Mesenteric fat pad (tissue), 1 donor: ENCODE measurements at regions not wholly inside any gene's neighbourhood (a gene's known extent, or its start where the extent isn't known, plus 50 kb on each side); places are given as distances from the start of the nearest gene placed in this dataset.

Experiments
- DNase-seq: peaks from one replicate; pipeline ENCODE4 v3.0.0-alpha.2; 2020; ENCODE audit warnings: low spot score
- donor health status: DM: yes; HTN: yes; CAD: no.

DNA sequence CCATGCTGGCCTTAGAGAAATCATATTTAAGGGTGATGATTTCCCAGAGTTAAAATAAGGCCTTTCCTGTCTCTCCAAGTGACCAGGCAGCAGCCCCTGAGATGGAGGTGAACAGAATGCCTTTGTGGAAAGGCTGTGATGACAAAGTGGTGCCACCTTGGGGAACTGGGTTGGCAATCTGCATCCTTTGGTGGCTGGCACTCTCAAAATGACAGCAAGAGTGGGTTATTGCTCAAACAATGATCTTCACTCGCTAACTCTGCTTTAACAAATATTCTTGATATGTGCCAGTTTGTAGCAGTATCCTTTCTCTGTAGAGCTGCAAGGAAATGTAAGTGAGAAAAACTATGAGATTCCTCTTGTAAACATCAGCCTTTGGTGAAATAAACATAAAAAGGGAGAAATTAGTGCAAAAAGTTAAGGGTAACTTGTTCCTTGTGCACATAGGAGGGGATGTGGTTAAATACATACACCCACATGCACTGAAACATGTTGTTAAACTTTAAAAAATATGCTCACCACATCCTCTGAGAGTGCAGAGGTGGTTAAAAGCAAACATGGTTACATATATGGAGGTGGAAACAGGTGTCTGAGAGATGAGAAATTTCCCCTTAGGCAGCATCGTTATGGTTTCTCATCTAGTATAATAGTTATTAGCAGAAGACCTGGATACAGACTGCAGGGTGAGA lies 373.4 kb upstream of the CTNND2 start:
- no peak for DNase-seq

DNA sequence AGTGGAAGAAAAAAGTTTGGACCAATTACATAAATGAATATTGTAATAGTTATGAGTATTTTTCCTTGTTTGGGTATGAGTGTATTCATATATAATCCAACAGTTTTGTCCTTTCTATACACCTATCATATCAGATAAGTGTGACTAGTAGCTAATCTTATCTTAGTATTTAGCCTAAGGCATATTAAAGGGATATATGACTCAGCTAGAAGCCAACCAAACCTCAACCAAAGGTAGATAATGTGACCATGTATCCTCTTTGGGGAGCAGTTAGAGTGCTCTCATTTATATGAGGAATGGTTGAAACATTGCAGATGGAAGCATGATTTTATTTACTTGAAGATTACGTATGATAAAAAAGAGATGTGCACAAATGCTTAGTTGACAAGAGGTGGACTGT lies 370.0 kb upstream of the CTNND2 start:
- DNase-seq: no peak

DNA sequence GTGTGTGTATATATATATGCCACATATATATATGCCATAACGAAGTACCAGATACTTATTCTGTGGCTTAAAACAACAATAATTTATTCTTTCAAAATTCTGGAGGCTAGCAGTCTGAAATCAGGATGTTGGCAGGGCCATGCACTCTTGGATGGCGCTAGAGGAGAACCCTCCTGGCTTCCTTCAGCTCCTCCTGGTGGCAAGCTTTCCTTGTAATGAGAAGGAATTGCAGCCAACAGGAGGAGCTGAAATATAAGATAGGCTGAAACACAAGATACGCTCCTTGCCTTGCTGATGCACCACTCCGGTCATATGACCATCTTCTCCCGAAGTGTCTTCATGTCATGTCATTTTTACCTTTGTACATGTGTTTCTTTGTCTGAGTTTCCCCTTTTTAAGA lies 368.1 kb upstream of the CTNND2 start:
- no peak for DNase-seq

DNA sequence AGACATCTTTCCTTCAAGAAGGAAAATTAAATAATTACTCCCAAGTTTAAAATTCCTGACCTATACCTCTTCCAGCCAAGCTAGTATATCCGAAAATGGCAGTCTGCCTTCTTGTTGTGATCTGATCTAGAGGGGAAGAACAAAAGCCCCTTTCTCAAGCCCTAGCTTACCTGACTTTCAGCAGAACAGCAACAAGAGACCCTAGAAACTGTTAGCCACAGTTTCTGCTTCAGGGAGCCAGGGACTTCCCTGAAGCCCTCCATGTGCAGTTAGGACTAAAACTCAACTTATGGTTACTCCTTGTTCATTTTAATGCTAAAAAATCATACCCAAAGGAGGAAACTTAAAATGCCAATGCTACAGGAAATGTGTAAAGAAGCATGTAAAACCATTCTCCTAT lies 366.7 kb upstream of the CTNND2 start:
- no peak for DNase-seq

DNA sequence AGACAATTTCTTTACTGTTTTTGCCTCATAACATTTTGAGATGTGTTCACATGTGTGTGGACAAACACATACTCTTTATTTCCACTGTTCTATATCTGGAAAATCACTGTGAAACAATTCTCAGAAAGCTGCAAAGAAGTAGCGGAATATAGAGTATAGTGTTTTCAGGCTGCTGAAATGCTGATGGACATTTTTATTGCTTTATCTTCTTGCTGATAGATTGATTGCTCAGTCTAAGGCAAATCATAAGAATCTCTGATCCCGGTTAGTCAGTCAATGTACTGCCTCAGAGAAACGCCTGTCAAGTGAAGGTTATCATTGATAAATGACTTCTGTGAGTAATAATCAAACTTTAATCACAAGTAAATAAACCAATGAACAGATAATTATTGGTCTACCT lies 364.9 kb upstream of the CTNND2 start:
- no peak for DNase-seq

DNA sequence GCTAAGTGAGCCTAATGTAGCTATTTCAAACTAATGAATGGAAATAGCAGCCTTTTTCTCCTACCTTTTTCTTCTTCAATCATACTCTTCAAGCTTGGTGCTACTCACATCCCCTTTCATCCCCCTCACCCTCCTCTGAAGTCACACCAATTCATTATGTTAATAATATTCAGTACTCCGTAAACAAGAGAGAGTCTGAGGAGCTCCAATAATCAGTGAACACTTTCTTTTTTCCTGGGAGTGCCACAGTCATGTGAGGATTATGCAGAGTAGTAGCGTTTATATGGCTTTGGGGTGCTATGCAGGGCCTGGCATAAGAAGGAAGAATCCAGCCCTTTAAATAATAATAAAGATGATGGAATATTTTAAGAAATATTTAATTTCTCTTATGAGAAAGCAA lies 354.3 kb upstream of the CTNND2 start:
- DNase-seq: no peak

DNA sequence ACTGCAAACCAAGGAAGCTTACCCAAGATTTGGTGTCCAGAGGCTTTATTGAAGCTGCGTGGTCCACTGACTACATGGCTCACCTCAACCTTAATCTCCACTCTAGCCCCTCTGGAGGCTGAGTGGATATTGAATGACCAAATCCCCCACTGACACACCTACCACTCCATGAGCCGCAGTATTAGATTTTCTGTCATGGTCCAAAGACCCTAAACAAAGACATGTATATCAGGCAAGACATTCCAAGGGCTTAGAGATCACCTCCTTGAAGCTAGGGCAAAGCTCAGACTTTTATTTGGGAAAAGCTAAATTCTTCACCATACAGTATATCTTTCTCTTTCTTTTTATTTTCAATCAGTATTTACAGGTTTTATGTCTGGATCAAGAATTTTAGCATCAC lies 346.2 kb upstream of the CTNND2 start:
- no peak for DNase-seq

DNA sequence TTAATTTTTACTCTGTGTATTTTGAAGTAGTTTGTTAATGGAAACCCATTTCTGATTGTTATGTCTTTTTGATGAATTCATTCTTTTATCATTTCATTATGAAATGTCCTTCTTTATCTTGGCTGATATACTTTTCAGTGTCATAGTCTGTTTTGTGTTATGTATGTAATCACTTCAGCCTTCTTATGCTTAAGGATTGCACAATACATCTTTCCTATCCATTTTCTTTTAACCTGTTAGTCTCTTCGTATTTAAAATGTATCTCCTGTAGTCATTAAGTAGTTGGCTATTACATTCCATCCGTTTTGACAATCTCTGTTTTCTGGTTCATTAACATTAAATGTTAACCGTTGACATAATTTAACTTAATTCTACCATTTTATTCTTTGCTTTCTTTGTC lies 344.6 kb upstream of the CTNND2 start:
- DNase-seq: no peak

DNA sequence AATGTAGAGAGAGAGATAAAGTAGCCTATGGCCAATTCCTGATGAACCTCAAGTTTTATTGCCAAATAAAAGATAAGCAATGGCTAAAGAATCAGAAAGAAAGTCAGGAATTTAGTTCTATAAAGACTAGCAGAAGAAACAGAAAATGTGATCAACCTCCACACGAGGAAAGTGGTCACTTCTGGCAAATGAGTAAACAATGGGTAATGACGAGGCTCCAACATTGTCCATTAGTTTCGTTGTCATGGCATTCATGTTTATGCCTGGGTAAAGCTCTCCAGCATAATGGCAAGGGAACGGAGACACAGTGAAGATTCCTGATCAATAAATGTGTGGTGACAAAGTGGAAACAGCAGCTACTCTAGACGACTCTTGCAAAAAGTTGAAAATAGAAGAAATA lies 341.8 kb upstream of the CTNND2 start:
- DNase-seq: no peak

DNA sequence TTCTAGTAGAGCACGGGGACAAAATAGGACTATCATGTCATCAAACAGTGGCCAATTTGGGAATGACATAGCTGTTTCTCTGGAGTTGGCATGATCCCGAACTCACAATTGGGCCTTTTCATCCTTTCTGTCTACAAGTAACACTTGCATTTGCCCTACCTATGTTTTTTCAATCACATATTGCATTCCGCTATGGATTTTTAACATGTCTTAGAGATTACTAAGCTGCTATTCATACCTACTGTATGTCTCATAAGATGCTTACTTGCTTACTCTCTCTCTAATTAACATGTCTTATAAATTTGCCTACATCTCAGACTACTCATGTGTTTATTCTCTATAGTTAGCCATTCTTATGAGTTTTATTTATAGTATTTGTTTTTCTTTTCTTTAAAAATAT lies 341.2 kb upstream of the CTNND2 start:
- DNase-seq: no peak

DNA sequence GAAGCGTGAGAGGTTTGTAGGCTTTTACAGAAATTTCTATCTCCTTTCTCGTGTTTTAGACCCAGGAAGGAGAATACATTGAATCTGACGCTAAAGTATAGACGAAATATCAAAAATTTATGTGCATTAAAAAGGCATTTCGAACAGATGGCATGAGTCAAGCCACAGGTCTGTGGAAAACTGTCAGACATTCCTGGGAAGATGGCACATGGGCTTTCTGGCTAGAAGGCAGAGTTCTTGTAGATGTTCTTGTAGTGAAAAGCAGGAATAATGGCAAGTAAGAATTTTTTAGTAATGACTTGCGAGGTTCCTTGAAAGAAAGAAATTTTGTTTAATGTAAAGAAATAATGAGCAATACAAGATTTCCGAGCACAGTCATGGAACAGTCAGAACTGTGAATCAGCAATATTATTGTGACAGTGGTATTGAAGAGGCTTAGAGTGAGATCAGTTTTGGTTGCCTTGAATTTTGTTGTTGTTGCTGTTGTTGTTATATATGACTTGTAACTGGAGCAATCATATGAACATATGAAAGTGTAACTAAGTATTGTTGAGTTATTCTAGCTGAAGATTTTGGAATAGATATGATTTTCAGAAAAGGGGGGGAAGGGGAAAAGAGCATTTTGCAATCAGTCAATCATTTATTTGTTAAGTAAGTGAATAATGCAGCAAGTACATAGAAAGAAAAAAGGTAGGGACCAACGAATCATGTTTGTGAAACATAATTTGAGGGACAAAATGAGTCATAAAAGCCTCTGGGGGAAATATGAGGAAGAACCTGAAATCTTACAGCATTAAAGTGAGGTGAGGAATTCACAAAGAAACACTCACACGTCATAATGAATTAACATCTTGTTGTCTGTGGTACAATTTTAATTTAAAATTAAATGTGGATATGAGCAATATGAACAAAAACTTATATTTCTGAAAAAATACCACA lies 339.0 kb upstream of the CTNND2 start:
- no peak for DNase-seq

DNA sequence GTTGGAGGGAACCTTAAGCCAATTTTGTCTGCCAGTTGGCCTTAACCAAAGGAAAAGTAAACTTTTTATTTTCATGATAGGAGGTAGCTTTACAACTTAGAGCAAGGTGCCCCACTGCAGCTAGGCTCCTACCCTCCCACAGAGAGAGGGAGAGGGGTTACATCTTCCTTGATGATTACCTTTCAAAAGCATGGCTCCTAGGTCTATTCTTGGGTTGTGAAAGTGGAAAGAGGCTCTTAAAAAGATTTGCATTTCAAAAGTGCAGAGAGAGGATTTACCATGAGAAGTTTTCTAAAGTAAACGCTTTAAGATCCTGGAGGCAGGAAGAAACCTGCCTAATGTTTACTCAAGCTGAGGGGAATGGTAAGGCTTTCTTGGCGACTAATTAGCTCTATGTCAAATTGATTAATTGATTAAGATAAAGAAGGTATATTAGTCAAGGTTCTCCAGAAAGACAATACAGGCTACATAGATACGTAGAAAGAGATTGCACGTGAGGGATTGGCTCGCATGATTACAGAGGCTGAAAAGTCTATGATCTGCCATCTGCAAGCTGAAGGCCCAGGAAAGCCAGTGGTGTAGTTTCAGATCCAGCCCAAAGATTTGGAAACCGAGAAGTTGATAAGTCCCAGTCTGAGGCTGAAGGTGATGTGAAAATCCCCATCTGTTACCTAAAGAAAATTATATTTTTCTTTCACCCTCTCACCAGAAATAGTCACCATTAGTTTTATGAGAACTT lies 333.8 kb upstream of the CTNND2 start:
- no peak for DNase-seq

DNA sequence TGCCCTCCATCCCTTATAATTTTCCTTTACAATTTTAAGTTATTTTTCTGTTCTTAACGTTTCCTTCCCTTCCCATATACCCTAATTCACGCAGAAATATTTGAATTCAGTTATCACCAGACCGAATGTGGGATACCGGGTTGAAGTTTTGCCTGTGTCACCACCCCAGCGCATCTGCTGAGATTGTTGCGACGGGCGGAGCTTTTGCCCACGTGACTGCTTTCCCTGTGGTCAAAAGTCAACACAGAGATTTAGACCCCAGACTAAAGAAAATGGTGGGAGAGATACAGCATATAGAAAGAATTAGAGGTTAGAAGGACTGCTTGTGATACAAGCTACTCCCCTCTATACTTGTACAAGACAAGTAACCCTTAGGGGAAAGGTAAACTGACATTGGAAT lies 326.4 kb upstream of the CTNND2 start:
- no peak for DNase-seq

DNA sequence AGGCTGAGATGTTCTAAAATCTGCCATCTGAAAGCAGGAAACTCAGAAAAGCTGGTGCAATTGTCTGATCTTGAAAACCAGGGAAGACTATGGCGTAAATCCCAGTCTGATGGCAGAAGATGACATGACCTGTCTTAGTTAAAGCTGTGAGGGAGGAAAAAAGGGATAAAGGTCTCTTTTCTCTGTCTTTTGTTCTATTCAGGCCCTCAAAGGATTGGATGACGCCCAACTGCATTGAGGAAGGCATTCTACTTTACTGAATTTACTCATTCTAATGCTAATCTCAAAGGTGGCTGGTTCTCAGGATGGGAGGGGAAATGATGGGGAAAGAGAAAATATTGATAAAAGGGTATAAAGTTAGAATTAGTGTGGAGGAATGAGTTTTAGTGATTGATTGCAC lies 312.8 kb upstream of the CTNND2 start:
- DNase-seq: no peak

DNA sequence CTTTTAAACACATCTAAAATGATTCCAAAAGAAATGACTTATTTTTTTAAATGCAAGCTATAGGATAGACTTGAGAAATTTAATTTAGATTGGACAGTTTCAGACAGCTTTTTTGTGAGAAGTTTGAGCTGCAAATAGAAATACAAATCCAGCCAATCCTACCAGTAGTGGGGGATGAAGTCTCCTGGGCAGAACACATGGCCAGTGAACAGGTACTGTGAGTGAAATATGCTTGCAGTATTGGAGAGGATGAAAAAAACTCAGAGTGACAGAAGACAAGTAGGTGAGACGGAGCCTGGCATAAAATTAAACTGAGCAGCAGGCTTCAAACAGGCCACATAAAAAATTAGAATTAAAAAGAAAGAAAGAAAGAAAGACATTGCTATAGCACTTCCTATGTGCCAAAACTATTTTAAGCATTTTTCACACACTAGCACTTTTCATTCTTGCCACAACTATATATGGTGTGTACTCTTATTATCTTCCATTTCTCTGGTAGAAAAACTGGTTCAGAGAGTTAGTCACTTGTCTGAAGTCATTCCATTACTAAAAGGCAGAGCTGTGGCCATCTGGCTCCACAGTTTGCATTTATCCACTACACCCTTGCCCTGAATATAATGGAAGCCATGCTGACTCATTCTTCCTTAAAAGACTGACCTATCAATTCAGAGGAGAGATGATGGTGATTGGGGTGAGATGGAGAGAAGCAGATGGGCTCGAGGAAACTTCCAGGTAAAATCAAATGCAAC lies 310.2 kb upstream of the CTNND2 start:
- no peak for DNase-seq

DNA sequence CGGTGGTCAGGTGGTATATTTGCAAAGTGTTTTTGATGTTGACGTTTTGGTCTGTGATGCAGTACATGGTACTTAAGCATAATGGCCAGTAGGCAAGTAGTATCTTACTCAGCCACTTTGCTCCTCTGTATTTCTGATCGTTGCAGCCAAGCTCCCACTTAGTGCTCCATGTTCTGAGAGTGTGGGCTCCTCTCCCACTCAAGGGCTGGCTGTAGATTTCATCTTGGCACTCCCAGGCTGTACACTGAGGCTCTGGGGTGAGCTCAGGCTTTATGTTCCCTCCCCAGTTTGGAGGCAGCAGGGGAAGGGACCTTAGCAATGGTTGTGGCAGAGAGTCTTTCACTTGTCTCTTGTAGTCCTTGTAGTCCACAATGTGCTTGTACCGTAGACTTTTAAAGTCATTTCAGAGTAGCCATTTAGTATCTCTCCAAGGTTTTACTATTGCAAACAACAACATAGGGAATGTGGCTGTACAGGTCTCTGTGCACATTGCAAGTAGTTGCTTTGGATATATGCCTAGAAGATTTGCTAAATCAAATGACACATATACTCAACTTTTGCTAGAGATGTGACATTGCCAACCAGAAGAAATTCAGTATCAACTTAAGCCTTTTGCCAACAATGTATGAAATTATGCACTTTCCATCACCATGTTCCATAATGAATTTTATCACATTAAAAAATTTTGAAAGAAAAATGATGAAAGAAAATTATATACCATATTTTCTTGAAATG lies 304.3 kb upstream of the CTNND2 start:
- DNase-seq: no peak

DNA sequence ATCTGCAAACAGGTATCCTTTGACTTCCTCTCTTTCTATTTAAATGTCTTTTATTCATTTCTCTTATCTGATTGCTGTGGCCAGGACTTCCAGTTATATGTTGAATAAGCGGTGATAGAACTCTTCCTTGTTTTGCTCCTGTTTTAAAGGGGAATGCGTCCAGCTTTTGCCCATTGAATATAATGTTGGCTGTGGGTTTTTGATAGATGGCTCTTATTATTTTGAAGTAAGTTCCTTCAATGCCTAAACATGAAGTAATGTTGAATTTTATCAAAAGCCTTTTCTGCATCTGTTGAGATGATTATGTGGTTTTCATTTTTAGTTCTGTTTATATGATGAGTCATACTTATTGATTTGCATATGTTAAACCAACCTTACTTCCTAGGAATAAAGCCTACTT lies 300.5 kb upstream of the CTNND2 start:
- DNase-seq: no peak

DNA sequence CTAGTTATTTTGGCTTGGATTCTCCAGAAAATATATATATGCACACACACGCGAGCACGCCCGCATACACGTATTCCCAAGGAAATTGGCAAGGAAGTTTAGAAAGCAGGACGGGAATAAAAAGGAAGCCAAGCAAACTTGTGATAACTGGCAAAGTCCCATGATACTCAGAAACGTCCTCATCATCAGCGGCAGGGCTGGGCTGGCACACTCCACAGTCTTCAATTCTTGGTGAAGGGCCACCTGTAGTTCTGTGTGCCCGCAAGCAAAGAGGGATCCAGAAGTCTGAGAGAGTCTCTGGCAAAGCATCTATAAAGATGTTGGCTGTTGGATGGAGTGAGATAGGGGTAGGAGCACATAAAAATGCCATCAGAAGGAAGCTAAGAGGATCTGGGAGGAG lies 289.3 kb upstream of the CTNND2 start:
- no peak for DNase-seq

DNA sequence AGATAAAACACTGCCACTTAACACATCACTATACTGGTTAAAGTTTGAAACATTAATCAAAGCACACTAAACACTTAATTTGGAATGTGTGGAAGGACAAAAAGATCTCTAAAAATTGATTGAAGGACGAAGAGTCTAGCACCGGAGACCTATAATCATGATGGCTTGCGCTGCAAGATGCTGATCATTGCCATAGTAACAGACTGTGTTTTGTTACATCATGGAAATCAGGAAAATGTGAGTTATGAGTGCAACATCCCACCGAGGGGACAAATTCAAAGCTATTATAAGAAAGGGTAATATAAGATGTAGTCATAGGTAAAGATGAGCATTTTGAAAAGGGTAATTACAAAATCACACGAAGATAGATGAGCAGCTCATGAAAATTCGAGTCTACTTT lies 278.8 kb upstream of the CTNND2 start:
- no peak for DNase-seq

DNA sequence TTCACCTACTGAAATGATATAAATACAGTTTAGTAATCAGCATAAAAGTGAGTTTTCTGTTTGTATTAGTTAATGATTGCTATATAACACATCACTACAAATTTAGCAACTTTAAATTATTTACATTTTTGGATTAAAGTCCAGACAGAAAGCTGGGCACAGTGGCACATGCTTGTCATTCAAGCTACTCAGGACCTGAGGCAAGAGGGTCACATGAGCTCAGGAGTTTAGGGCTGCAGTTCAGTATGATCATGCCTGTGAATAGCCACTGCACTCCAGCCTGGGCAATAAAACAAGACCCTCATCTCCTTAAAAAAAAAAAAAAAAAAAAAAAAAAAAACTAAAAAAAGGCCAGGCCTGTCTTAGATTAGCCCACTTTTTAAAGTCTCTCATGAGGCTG lies 273.6 kb upstream of the CTNND2 start:
- DNase-seq: no peak

DNA sequence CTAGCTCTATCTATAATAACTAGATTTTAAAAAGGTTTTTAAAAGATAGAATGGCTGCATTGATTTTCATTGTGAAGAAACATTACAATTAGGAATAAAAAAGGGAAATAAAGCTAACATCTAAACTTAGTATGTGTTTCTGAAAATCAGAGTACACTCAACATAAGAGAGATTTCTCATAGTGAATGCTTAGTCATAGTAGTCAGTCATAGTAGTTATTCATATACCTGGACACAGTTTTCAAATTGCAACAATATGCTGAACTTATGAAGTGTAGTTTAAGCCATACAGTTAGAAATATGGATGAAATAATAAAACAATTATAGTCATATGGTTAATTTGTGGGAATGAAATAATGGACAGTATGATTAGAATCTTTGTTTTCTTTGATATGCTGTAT lies 273.0 kb upstream of the CTNND2 start:
- no peak for DNase-seq
